HG03280 (cell line): ENCODE measurements at regions not wholly inside any gene's neighbourhood (a gene's known extent, or its start where the extent isn't known, plus 50 kb on each side); places are given as distances from the start of the nearest gene placed in this dataset.

Experiments used
- ATAC-seq: cut with Tn5 transposase; IDR thresholded peaks from one replicate; pipeline ENCODE4 v1.9.1; 2021; ENCODE audit warnings: mild to moderate bottlenecking, moderate library complexity; ENCODE audit not compliant: unreplicated experiment

GRCh38 chr2:128523457-128523856 is 204.8 kb upstream of the HS6ST1 start:
- ATAC-seq, result no peak

GRCh38 chr2:128524183-128524582 is 205.5 kb upstream of the HS6ST1 start:
- ATAC-seq, result no peak

GRCh38 chr2:128525653-128526052 is 207.0 kb upstream of the HS6ST1 start:
- ATAC-seq, result no peak

GRCh38 chr2:128526455-128526976 is 207.8 kb upstream of the HS6ST1 start:
- no peak for ATAC-seq

GRCh38 chr2:128528133-128528532 is 209.5 kb upstream of the HS6ST1 start:
- ATAC-seq, result no peak

- ATAC-seq, result no peak
These were observed 211.4 kb upstream of the HS6ST1 start for GRCh38 chr2:128530025-128530573.

- ATAC-seq, result no peak
These were observed 213.2 kb upstream of the HS6ST1 start for GRCh38 chr2:128531856-128532255.

GRCh38 chr2:128533101-128533500 is 214.4 kb upstream of the HS6ST1 start:
- no peak for ATAC-seq

GRCh38 chr2:128534688-128535392 is 216.2 kb upstream of the HS6ST1 start:
- no peak for ATAC-seq

- ATAC-seq, result no peak
These were observed 217.3 kb upstream of the HS6ST1 start for GRCh38 chr2:128535953-128536352.

- ATAC-seq, result no peak
These were observed 218.4 kb upstream of the HS6ST1 start for GRCh38 chr2:128536925-128537620.

GRCh38 chr2:128537646-128538045 is 219.0 kb upstream of the HS6ST1 start:
- no peak for ATAC-seq

- ATAC-seq, result no peak
These were observed 219.7 kb upstream of the HS6ST1 start for GRCh38 chr2:128538396-128538795.

GRCh38 chr2:128540670-128541069 is 222.0 kb upstream of the HS6ST1 start:
- ATAC-seq, result no peak

- ATAC-seq, result no peak
These were observed 222.8 kb upstream of the HS6ST1 start for GRCh38 chr2:128541448-128541847.

GRCh38 chr2:128543036-128543435 is 224.4 kb upstream of the HS6ST1 start:
- no peak for ATAC-seq

GRCh38 chr2:128543646-128544045 is 225.0 kb upstream of the HS6ST1 start:
- no peak for ATAC-seq

GRCh38 chr2:128544321-128545037 is 225.8 kb upstream of the HS6ST1 start:
- no peak for ATAC-seq

GRCh38 chr2:128545085-128545484 is 226.4 kb upstream of the HS6ST1 start:
- no peak for ATAC-seq

- ATAC-seq, result no peak
These were observed 227.2 kb upstream of the HS6ST1 start for GRCh38 chr2:128545829-128546228.

- no peak for ATAC-seq
These were observed 229.0 kb upstream of the HS6ST1 start for GRCh38 chr2:128547667-128548066.
